NCI-H2081 (cell line): ENCODE measurements at regions not wholly inside any gene's neighbourhood (a gene's known extent, or its start where the extent isn't known, plus 50 kb on each side); places are given as distances from the start of the nearest gene placed in this dataset.
"Not testable (repeated sequence)": the region's sequence is repeated elsewhere in the genome, so short reads cannot be mapped to it uniquely, and the experiment has no call there.

Source experiments
- DNase-seq, 2 experiments: peaks; one replicate each; lab custom pipeline; 2025; lab: John Stamatoyannopoulos, UW

- DNase-seq: no peak
Measured at GRCh38 chr10:80697926-80698325, 160.2 kb downstream of the SH2D4B start.

- peak; percentile 48 to 53 for DNase-seq
Measured at GRCh38 chr10:80699602-80700039, 161.9 kb downstream of the SH2D4B start.

GRCh38 chr10:80700252-80700651 lies 162.6 kb downstream of the SH2D4B start:
- DNase-seq: no peak

- DNase-seq: no peak
Measured at GRCh38 chr10:80700760-80701444, 163.2 kb downstream of the SH2D4B start.

GRCh38 chr10:80701706-80702105 lies 164.0 kb downstream of the SH2D4B start:
- no peak for DNase-seq

- no peak for DNase-seq
Measured at GRCh38 chr10:80702143-80702542, 164.4 kb downstream of the SH2D4B start.

- no peak for DNase-seq
Measured at GRCh38 chr10:80705899-80706298, 168.2 kb downstream of the SH2D4B start.

GRCh38 chr10:80708185-80708584 lies 170.5 kb downstream of the SH2D4B start:
- no peak for DNase-seq

- no peak for DNase-seq
Measured at GRCh38 chr10:80708808-80709207, 171.1 kb downstream of the SH2D4B start.

- no peak for DNase-seq
Measured at GRCh38 chr10:80709866-80710265, 172.2 kb downstream of the SH2D4B start.

GRCh38 chr10:80713398-80713928 lies 175.8 kb downstream of the SH2D4B start:
- no peak for DNase-seq

- no peak for DNase-seq
Measured at GRCh38 chr10:80714566-80714965, 176.9 kb downstream of the SH2D4B start.

- no peak for DNase-seq
Measured at GRCh38 chr10:80718024-80718423, 180.3 kb downstream of the SH2D4B start.

GRCh38 chr10:80719935-80720334 lies 182.2 kb downstream of the SH2D4B start:
- DNase-seq: no peak

GRCh38 chr10:80720549-80720948 lies 182.8 kb downstream of the SH2D4B start:
- DNase-seq: no peak

- not testable (repeated sequence) for DNase-seq
Measured at GRCh38 chr10:80728354-80728753, 190.7 kb downstream of the SH2D4B start.

- no peak for DNase-seq
Measured at GRCh38 chr10:80729896-80730295, 192.2 kb downstream of the SH2D4B start.

- no peak for DNase-seq
Measured at GRCh38 chr10:80730522-80730921, 192.8 kb downstream of the SH2D4B start.

- DNase-seq: no peak
Measured at GRCh38 chr10:80734589-80734988, 196.9 kb downstream of the SH2D4B start.

- no peak for DNase-seq
Measured at GRCh38 chr10:80737209-80737608, 199.5 kb downstream of the SH2D4B start.

- no peak for DNase-seq
Measured at GRCh38 chr10:80739328-80739727, 201.6 kb downstream of the SH2D4B start.

GRCh38 chr10:80739963-80740715 lies 202.4 kb downstream of the SH2D4B start:
- no peak for DNase-seq

GRCh38 chr10:80741278-80741677 lies 203.6 kb downstream of the SH2D4B start:
- no peak for DNase-seq
